Astrocyte (in vitro differentiated cells and primary cell): ENCODE measurements at regions not wholly inside any gene's neighbourhood (a gene's known extent, or its start where the extent isn't known, plus 50 kb on each side); places are given as distances from the start of the nearest gene placed in this dataset.
"Not testable (repeated sequence)": the region's sequence is repeated elsewhere in the genome, so short reads cannot be mapped to it uniquely, and the experiment has no call there.

Experiments
- EZH2 ChIP-seq: IDR thresholded peaks from 2 replicates; pipeline ENCODE4 v1.6.1; 2012; ENCODE audit warnings: mild to moderate bottlenecking, low read length, inconsistent platforms; ENCODE audit not compliant: insufficient read depth
- TF ChIP-seq, protein P1 (sequence below): IDR thresholded peaks from 2 replicates; pipeline ENCODE4 v1.5.1; 2011; ENCODE audit warnings: low read depth, mild to moderate bottlenecking, inconsistent platforms, low read length, moderate library complexity; ENCODE audit not compliant: insufficient read depth

DNA sequence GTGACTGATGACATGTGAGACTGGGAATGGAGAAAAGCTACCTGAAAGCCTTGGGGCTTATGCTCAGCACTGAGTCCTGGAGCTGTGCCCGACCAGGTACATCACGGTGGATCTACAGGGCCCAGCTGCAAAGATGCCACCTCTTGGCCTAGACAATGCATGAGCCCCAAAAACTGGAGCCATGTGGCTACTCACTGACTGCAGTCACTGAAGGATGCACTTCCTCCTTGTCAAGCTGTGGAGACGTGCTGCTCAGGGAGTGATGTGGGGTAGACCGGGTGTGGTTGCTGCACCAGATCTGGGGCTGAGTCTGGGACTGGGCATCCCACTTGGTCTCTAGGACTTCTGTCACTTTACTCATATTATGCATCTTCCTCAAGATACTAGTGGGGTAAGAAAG is 55.8 kb upstream of the FCGR1A start:
- TF ChIP-seq, protein P1, sequence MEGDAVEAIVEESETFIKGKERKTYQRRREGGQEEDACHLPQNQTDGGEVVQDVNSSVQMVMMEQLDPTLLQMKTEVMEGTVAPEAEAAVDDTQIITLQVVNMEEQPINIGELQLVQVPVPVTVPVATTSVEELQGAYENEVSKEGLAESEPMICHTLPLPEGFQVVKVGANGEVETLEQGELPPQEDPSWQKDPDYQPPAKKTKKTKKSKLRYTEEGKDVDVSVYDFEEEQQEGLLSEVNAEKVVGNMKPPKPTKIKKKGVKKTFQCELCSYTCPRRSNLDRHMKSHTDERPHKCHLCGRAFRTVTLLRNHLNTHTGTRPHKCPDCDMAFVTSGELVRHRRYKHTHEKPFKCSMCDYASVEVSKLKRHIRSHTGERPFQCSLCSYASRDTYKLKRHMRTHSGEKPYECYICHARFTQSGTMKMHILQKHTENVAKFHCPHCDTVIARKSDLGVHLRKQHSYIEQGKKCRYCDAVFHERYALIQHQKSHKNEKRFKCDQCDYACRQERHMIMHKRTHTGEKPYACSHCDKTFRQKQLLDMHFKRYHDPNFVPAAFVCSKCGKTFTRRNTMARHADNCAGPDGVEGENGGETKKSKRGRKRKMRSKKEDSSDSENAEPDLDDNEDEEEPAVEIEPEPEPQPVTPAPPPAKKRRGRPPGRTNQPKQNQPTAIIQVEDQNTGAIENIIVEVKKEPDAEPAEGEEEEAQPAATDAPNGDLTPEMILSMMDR, result not testable (repeated sequence)
- not testable (repeated sequence) for TF ChIP-seq EZH2
